22Rv1 (cell line): ENCODE measurements at regions not wholly inside any gene's neighbourhood (a gene's known extent, or its start where the extent isn't known, plus 50 kb on each side); places are given as distances from the start of the nearest gene placed in this dataset.
"Not testable (repeated sequence)": the region's sequence is repeated elsewhere in the genome, so short reads cannot be mapped to it uniquely, and the experiment has no call there.

Experiments used
- H3K27ac ChIP-seq: fragments of 450-650 bp; 2 replicates; pipeline ENCODE4 v1.5.1; 2017
- ZFX ChIP-seq: fragments of 450-650 bp; IDR thresholded peaks from 2 replicates; pipeline ENCODE4 v1.6.1; 2017; ENCODE audit warnings: antibody characterized with exemption, borderline replicate concordance
- TF ChIP-seq, protein P1 (sequence below): fragments of 450-650 bp; IDR thresholded peaks from 2 replicates; pipeline ENCODE4 v1.5.1; 2017; ENCODE audit warnings: mild to moderate bottlenecking

DNA sequence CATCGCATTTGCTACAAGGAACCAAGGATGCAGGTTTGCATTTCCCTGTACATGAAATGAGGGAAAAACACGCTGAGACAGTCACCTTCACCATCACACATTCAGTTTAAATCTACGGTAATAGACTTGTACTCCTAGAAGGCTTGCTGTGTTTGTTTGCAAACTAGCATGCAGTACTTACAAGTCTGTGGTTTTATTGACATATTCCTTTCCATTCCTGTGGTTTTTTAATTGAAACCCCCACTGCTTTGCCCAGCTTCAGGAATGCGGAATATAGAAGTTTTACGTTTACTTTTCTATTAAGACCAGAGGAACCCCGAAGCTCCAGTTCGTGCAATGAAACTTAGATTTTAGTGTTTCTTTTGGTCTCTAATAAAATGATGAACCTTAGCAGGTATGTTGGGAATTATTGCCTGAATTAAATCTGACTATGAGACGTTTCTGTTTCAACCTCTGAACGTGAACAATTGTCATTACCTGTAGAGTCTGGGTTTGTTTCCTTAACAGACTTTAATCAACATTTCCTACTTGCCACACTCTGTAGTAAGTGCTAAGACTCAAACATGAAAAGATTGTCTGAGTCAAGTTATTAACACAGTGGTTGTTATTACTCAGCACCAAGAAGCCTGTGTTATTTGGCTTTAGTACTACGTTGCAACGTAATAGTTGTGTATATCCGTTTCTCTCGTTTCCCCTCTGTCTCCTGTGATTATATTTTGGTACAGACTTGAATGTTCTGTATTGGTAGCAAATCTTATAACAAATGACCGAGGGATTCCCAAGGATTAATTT lies 793.3 kb upstream of the GOT2 start:
- no peak for TF ChIP-seq ZFX
- TF ChIP-seq, protein P1, sequence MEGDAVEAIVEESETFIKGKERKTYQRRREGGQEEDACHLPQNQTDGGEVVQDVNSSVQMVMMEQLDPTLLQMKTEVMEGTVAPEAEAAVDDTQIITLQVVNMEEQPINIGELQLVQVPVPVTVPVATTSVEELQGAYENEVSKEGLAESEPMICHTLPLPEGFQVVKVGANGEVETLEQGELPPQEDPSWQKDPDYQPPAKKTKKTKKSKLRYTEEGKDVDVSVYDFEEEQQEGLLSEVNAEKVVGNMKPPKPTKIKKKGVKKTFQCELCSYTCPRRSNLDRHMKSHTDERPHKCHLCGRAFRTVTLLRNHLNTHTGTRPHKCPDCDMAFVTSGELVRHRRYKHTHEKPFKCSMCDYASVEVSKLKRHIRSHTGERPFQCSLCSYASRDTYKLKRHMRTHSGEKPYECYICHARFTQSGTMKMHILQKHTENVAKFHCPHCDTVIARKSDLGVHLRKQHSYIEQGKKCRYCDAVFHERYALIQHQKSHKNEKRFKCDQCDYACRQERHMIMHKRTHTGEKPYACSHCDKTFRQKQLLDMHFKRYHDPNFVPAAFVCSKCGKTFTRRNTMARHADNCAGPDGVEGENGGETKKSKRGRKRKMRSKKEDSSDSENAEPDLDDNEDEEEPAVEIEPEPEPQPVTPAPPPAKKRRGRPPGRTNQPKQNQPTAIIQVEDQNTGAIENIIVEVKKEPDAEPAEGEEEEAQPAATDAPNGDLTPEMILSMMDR: no peak
- no peak overlapping the region for H3K27ac ChIP-seq

DNA sequence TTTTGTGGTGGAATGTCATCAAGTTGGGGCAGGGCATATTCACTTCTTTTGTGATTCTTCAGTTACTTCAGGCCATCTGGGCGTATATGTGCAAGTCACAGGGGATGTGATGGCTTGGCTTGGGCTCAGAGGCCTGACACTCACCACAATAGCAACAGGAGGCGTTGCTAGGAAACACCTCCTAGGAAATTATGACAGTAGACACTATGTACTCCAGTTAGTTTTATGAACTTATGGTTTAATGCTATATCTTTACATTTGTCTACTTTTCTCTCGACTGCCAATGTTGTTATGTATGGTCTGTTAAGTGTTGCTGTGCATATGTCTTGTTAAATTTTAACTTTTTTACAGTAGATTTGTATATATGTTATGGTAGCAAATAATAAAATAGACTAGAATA lies 788.7 kb upstream of the GOT2 start:
- H3K27ac ChIP-seq: no peak overlapping the region
- TF ChIP-seq, protein P1: no peak
- TF ChIP-seq ZFX: no peak

DNA sequence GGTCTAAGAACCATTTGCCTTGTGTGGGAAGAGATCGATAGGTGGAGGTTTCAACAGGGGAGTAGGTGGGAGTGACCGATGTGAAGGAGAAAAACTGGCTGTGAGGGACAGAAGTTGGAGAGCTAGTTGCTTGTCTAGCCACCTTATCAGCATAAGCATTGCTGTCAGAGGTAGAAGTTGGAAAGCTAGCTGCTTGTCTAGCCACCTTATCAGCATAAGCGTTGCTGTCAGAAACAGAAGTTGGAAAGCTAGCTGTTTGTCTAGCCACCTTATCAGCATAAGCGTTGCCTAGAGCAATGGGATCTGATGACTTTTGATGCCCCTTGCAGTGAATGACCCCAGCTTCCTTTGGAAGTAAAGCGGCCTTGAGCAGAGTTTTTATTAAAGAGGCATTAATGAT lies 784.6 kb upstream of the GOT2 start:
- not testable (repeated sequence) for H3K27ac ChIP-seq

DNA sequence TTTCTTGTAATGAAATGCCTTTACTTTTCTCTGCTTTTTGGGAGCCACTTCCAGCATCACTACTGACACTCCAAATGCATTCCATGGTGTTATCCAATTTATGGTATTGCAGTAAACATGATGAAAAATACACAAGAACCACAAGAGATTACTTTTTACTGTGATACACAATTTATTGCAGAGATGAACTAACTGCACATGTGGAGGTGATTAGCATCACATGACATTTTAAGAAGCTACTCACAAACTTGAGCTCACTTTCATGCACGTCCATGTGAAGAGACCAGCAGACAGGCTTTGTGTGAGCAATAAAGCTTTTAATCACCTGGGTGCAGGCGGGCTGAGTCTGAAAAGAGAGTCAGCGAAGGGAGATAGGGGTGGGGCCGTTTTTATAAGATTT lies 780.5 kb upstream of the GOT2 start:
- TF ChIP-seq ZFX: no peak
- TF ChIP-seq, protein P1: no peak

DNA sequence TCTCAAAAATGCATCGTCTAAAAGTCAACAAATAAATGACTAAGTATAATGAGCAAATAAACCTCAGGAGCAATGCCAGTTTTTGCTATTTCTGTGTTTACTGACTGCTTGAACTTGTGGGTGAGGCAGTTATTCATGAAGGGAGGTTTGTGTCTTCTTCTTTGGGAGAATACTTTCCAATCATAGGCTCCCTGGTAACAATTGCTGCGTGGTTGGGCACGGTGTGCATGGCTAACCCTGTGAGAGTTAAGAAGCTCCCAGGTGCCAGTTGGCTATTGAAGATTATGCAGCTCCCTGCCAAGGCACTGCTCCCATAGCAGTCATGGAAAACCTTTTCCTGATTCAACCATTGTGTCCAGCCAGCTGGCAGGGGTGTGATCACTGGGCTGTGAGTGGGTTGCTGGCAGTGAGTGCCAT lies 775.9 kb upstream of the GOT2 start:
- no peak overlapping the region for H3K27ac ChIP-seq
- no peak for TF ChIP-seq ZFX
- TF ChIP-seq, protein P1: no peak

More for the DNA sequence above, 780.5 kb upstream of the GOT2 start:
- H3K27ac ChIP-seq: no peak overlapping the region

DNA sequence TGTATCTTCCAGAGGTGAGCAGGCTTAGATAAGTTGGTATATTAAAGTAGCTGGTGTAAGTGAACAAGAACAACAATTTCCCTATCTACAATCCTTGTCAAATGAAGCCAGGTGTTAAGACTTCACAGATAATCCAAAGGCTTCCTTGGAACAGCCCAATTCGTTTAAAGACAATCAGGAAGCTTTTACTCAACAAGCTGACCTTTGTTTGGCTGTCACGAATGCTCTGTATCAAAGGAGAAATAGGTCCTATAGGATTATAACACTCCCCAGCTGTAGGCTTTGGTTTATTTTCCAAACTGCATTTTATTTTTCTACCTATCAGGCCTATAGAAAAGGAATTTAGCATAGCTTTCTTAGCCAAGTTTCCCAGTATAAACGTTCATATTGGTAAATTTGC lies 766.5 kb upstream of the GOT2 start:
- no peak for TF ChIP-seq ZFX
- TF ChIP-seq, protein P1: no peak
- no peak overlapping the region for H3K27ac ChIP-seq

DNA sequence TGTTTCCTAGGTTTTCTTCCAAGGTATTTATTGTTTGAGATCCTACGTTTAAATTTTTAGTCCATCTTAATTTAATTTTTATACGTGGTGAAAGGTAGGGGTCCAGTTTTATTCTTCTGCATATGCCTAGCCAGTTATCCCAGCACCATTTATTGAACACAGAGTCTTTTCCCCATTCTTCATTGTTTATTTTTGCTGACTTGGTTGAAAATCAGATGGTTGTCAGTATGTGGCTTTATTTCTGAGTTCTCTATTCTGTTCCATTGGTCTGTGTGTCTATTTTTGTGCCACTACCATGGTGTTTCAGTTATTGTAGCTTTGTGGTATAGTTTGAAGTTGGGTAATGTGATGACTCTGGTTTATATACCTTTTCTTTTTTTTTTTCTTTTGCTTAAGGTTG lies 753.0 kb upstream of the GOT2 start:
- TF ChIP-seq, protein P1: no peak
- TF ChIP-seq ZFX: no peak
- H3K27ac ChIP-seq: no peak overlapping the region
